ENCODE measurements at regions not wholly inside any gene's neighbourhood (a gene's known extent, or its start where the extent isn't known, plus 50 kb on each side); places are given as distances from the start of the nearest gene placed in this dataset.

DNA sequence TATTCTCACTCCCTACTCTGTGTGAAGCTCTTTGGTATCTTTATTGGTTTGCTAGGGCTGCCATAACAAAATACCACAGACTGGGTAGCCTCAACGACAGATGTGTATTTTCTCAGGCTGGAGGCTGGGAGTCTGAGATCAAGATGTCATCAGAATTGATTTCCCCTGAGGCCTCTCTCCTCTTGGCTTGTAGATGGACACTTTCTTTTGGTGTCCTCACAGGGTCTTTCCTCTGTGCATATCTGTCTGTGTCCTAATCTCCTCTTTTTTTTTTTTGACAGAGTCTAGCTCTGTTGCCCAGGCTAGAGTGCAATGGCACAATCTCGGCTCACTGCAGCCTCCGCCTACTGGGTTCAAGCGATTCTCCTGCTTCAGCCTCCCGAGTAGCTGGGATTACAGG lies 71.4 kb upstream of the KCNJ6 start:
- Histone ChIP-seq H3K9me3 (ENCODE audit: control insufficient read depth, insufficient read depth, low read length) (no peaks in the 10 kb centered on the region), H3K36me3 (ENCODE audit: control insufficient read depth, insufficient read depth, low read length) (no peaks in the 10 kb centered on the region), H3K9ac (ENCODE audit: low read depth, low read length) (no peak overlapping the region), H3K27ac (ENCODE audit: low read depth, low read length) (no peak overlapping the region), H3K4me3 (ENCODE audit: low read depth, low read length) (no peak overlapping the region), H3K4me1 (ENCODE audit: control insufficient read depth, insufficient read depth, low read length) (no peaks in the 10 kb centered on the region), H3K27me3 (ENCODE audit: control insufficient read depth, insufficient read depth, low read length) (no peaks in the 10 kb centered on the region)

DNA sequence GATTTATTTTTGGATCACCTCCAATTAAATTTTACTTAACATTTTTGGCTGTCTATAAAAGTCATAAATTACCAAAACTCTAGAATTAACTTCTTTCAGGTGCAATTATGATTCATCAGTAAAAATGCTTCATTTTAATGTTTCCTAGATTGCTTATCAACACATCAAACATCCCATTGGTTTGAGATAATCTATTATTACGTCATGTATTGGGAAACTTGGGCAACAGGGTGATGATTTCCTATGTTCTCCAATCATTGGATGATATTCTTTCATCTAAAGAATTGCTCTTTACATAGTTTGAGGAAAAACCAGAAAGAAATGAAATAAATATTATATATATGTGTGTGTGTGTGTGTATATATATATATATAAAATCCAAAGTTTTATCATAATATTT lies 76.8 kb upstream of the KCNJ6 start:
- Histone ChIP-seq H3K4me1 (ENCODE audit: control insufficient read depth, insufficient read depth, low read length) (no peaks in the 10 kb centered on the region), H3K27me3 (ENCODE audit: control insufficient read depth, insufficient read depth, low read length) (no peaks in the 10 kb centered on the region), H3K36me3 (ENCODE audit: control insufficient read depth, insufficient read depth, low read length) (no peaks in the 10 kb centered on the region), H3K9me3 (ENCODE audit: control insufficient read depth, insufficient read depth, low read length) (no peaks in the 10 kb centered on the region), H3K27ac (ENCODE audit: low read depth, low read length) (no peak overlapping the region), H3K4me3 (ENCODE audit: low read depth, low read length) (no peak overlapping the region), H3K9ac (ENCODE audit: low read depth, low read length) (no peak overlapping the region)

DNA sequence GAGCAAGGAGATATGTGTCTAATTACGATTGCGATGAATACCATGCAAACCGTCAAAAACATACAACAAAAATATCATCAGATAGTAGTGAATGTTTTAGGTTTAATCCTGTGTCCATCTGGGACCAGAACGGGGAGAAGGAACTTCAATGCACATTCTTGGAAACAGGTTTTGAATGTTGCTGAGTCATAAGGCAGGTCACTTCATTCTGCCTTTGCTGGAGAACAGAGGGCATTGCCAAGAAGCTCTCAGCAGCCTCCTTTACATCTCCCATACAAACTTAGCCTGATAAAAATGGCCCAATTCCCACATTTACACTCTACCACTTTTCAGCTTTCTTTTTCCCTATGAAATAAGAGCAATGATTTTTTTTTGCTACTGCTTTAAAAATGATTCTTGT lies 78.0 kb upstream of the KCNJ6 start:
- no peaks in the 10 kb centered on the region for H3K36me3 ChIP-seq (ENCODE audit: control insufficient read depth, insufficient read depth, low read length)
- H3K27ac ChIP-seq (ENCODE audit: low read depth, low read length): no peak overlapping the region
- H3K4me3 ChIP-seq (ENCODE audit: low read depth, low read length): no peak overlapping the region
- no peak overlapping the region for H3K9ac ChIP-seq (ENCODE audit: low read depth, low read length)
- no peaks in the 10 kb centered on the region for H3K27me3 ChIP-seq (ENCODE audit: control insufficient read depth, insufficient read depth, low read length)
- H3K4me1 ChIP-seq (ENCODE audit: control insufficient read depth, insufficient read depth, low read length): no peaks in the 10 kb centered on the region
- H3K9me3 ChIP-seq (ENCODE audit: control insufficient read depth, insufficient read depth, low read length): no peaks in the 10 kb centered on the region

DNA sequence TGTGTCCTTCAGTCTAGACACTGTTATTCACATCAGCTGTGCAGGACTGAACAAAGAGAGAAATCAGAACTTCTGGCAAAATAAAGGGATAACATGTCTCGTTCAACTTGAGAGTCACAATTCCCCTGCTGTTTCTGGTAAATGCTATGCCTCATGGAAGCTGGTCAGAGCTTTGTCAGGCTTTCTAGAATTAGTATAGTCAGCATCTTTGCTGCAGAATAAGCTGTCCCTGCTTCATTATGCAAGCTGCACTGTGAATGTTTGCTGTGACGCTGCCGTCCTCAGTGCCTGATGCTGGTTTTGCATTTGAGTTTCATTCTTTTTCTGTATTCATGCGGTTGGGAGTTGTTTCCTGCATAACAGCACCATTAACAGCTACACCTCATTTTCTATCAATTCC lies 96.4 kb upstream of the KCNJ6 start:
- Histone ChIP-seq H3K9ac (ENCODE audit: low read depth, low read length) (no peak overlapping the region), H3K36me3 (ENCODE audit: control insufficient read depth, insufficient read depth, low read length) (no peaks in the 10 kb centered on the region), H3K9me3 (ENCODE audit: control insufficient read depth, insufficient read depth, low read length) (no peaks in the 10 kb centered on the region), H3K4me1 (ENCODE audit: control insufficient read depth, insufficient read depth, low read length) (no peaks in the 10 kb centered on the region), H3K27ac (ENCODE audit: low read depth, low read length) (no peak overlapping the region), H3K27me3 (ENCODE audit: control insufficient read depth, insufficient read depth, low read length) (no peaks in the 10 kb centered on the region), H3K4me3 (ENCODE audit: low read depth, low read length) (no peak overlapping the region)

DNA sequence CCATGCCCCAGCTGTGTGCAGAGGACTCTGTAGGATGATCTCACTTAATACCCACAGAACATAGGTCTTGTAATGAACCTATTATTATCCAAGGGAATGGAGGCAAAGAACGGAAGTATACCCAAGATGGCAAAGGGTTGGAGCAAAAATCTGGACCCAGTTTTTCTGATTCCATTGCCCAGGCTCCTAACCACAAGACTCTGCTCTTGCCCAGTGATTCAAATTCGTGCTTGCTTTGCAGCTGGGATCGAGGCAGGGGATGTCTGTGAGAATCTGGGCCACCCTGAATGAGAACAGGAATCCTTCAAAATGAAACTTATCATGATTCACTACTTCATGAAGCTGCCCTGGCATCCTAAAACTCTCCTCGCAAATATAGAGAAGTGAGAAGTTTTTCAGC lies 97.5 kb upstream of the KCNJ6 start:
- H3K4me1 ChIP-seq (ENCODE audit: control insufficient read depth, insufficient read depth, low read length): no peaks in the 10 kb centered on the region
- H3K36me3 ChIP-seq (ENCODE audit: control insufficient read depth, insufficient read depth, low read length): no peaks in the 10 kb centered on the region
- no peaks in the 10 kb centered on the region for H3K9me3 ChIP-seq (ENCODE audit: control insufficient read depth, insufficient read depth, low read length)

DNA sequence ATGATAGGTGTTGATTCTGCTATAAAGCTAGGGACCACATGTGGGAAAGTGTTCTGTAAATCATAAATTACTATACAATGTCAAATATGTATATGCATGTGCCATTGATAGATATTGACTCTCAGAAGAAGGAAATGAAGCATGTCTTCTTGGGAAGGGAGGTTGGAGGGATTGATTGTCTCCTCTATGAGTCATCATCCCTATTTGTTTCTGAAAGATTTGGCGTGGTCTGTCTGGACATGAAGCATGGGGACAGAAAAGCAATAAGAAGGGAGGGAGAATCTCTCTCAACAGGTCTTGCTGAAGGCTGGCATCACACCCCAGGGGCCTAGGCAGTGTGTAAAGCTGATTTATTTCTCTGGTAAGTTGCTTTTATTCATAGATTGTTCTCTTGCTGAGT lies 98.0 kb upstream of the KCNJ6 start:
- no peak overlapping the region for H3K27ac ChIP-seq (ENCODE audit: low read depth, low read length)
- no peaks in the 10 kb centered on the region for H3K27me3 ChIP-seq (ENCODE audit: control insufficient read depth, insufficient read depth, low read length)
- H3K4me1 ChIP-seq (ENCODE audit: control insufficient read depth, insufficient read depth, low read length): no peaks in the 10 kb centered on the region

More for the DNA sequence above, 97.5 kb upstream of the KCNJ6 start:
- Histone ChIP-seq H3K4me3 (ENCODE audit: low read depth, low read length) (no peak overlapping the region), H3K9ac (ENCODE audit: low read depth, low read length) (no peak overlapping the region), H3K27me3 (ENCODE audit: control insufficient read depth, insufficient read depth, low read length) (no peaks in the 10 kb centered on the region), H3K27ac (ENCODE audit: low read depth, low read length) (no peak overlapping the region)

DNA sequence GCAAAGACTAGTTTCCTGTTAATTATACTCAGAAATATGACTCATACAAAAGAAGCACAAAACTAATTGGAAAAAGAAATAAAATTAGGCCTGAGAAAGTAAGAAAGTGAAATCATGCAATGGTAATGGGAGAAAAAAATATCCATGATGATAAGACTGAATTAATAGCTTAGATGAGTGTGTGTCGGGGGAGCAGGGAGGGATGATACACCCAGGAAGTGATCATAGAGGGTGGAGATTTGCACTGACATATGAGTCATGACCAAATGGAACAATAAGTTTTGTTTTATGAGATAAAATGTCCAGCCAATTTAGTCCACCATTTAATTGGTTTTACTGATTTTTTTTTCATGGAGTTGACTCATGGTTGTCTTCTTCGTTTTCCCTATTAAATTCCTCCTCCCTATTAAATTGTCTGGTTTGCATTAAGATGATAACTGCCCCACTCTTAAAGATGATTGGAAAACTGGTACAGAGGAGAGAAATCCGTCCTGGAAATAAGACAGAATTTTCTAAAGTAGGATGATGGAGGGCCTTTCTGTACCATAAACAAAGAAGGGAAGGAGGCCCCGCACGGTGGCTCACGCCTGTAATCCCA lies 111.7 kb upstream of the KCNJ6 start:
- Histone ChIP-seq H3K36me3 (ENCODE audit: control insufficient read depth, insufficient read depth, low read length) (no peaks in the 10 kb centered on the region), H3K9ac (ENCODE audit: low read depth, low read length) (no peak overlapping the region), H3K27ac (ENCODE audit: low read depth, low read length) (no peak overlapping the region), H3K9me3 (ENCODE audit: control insufficient read depth, insufficient read depth, low read length) (peaks cover 2% of the 10 kb centered on the region; the same call in 1 of the 2 replicates), H3K27me3 (ENCODE audit: control insufficient read depth, insufficient read depth, low read length) (no peaks in the 10 kb centered on the region), H3K4me3 (ENCODE audit: low read depth, low read length) (no peak overlapping the region), H3K4me1 (ENCODE audit: control insufficient read depth, insufficient read depth, low read length) (no peaks in the 10 kb centered on the region)

More for the DNA sequence above, 98.0 kb upstream of the KCNJ6 start:
- no peak overlapping the region for H3K9ac ChIP-seq (ENCODE audit: low read depth, low read length)
- no peaks in the 10 kb centered on the region for H3K36me3 ChIP-seq (ENCODE audit: control insufficient read depth, insufficient read depth, low read length)
- no peaks in the 10 kb centered on the region for H3K9me3 ChIP-seq (ENCODE audit: control insufficient read depth, insufficient read depth, low read length)
- H3K4me3 ChIP-seq (ENCODE audit: low read depth, low read length): no peak overlapping the region

DNA sequence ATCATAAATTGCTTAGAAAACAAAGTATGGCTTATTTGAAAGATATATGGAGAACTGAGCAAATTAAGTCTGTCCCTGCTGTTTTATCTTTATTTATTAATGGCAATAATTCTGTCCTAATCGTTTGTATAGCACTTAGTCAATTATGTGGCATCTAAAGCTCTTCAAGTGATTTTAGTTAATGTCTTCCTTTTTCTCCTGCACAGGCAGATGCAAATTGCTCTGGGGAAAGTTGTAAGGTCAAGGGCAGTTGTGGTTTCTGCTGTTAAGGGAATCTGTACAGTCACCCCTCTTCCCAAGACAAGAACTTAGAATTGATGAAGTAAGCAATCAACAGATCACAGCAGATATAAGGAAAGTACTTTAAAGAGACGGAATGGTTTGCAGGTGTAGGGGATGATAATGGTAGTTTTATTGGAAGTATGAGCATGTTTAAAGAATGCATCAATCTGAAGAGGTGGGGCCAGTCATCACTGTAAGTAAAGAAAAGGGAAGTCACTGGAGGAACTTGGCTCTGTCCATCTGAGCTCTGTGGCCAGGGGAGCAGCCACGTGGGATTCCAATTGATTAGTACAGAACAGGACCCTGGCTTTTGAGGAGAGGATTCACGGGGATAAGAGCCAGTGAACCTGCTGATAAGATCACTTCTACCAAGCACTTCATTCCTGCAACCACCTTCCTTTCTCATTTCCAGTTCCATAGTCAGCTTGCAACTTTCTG lies 116.0 kb upstream of the KCNJ6 start:
- no peaks in the 10 kb centered on the region for H3K27me3 ChIP-seq (ENCODE audit: control insufficient read depth, insufficient read depth, low read length)
- H3K9ac ChIP-seq (ENCODE audit: low read depth, low read length): no peak overlapping the region
- H3K36me3 ChIP-seq (ENCODE audit: control insufficient read depth, insufficient read depth, low read length): no peaks in the 10 kb centered on the region
- H3K4me3 ChIP-seq (ENCODE audit: low read depth, low read length): no peak overlapping the region
- no peaks in the 10 kb centered on the region for H3K4me1 ChIP-seq (ENCODE audit: control insufficient read depth, insufficient read depth, low read length)
- no peaks in the 10 kb centered on the region for H3K9me3 ChIP-seq (ENCODE audit: control insufficient read depth, insufficient read depth, low read length)
- no peak overlapping the region for H3K27ac ChIP-seq (ENCODE audit: low read depth, low read length)

DNA sequence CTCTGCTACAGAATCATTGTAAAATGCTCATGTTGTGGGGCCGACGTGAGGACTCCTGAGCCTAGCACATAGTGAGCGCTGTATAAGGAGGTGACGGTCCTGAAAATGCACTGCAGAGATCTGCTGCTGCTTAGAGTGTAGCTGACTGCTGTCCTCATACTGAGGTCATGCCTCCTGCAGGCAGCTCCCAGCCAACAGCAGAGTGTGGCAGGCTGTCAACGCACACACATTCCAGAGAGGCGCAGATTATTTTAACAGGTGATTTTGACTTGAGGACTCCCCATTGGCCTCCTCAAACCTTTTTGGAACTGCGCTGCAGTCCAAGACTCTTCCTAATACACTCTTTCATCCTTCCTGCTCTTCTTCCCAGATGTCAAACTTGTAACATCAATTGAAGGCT lies 119.8 kb upstream of the KCNJ6 start:
- Histone ChIP-seq H3K27me3 (ENCODE audit: control insufficient read depth, insufficient read depth, low read length) (no peaks in the 10 kb centered on the region), H3K36me3 (ENCODE audit: control insufficient read depth, insufficient read depth, low read length) (no peaks in the 10 kb centered on the region), H3K4me1 (ENCODE audit: control insufficient read depth, insufficient read depth, low read length) (peaks cover 1% of the 10 kb centered on the region), H3K4me3 (ENCODE audit: low read depth, low read length) (no peak overlapping the region), H3K9me3 (ENCODE audit: control insufficient read depth, insufficient read depth, low read length) (no peaks in the 10 kb centered on the region), H3K9ac (ENCODE audit: low read depth, low read length) (no peak overlapping the region), H3K27ac (ENCODE audit: low read depth, low read length) (no peak overlapping the region)

DNA sequence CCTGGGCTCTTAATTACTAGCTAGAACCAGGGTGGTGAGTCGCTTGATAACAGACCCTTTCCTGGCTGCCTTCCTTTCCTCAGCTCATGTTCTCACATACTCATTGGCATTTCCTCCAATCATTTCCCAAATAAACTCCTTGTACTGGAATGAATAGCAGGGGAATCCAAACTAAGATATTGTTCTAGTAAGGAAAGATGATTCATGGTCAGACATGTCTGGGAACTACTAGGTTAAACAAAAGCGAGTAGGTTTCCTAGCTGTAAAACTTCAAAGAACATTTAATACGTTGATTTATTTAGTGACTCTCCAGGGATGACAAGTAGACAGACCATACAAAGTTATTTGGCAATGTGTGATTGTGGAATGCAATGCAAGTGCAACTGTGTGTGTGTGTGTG lies 121.2 kb upstream of the KCNJ6 start:
- H3K36me3 ChIP-seq (ENCODE audit: control insufficient read depth, insufficient read depth, low read length): no peaks in the 10 kb centered on the region
- no peaks in the 10 kb centered on the region for H3K27me3 ChIP-seq (ENCODE audit: control insufficient read depth, insufficient read depth, low read length)
- H3K4me3 ChIP-seq (ENCODE audit: low read depth, low read length): no peak overlapping the region
- H3K9ac ChIP-seq (ENCODE audit: low read depth, low read length): no peak overlapping the region
- no peak overlapping the region for H3K27ac ChIP-seq (ENCODE audit: low read depth, low read length)
- H3K9me3 ChIP-seq (ENCODE audit: control insufficient read depth, insufficient read depth, low read length): no peaks in the 10 kb centered on the region
- H3K4me1 ChIP-seq (ENCODE audit: control insufficient read depth, insufficient read depth, low read length): peaks cover 11% of the 10 kb centered on the region

DNA sequence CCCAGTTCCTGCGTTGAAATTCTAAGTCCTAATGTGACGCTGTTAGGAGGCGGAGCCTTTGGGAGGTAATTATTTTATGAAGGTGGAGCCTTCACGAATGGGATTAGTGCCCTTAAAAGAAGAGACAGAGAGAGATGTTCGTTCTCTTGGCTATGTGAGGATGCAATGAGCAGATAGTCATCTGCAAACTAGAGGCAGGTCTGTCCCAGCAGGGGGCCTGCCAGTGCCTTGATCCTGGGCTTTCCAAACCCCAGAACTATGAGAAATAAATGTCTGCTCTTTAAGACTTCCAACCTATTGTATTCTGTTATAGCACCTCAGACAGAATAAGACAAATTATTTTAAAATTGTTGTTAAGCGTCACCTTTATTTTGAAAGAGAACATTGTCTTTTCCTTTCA lies 123.1 kb upstream of the KCNJ6 start:
- H3K9ac ChIP-seq (ENCODE audit: low read depth, low read length): no peak overlapping the region
- H3K27me3 ChIP-seq (ENCODE audit: control insufficient read depth, insufficient read depth, low read length): no peaks in the 10 kb centered on the region
- no peaks in the 10 kb centered on the region for H3K9me3 ChIP-seq (ENCODE audit: control insufficient read depth, insufficient read depth, low read length)
- H3K27ac ChIP-seq (ENCODE audit: low read depth, low read length): no peak overlapping the region
- no peaks in the 10 kb centered on the region for H3K36me3 ChIP-seq (ENCODE audit: control insufficient read depth, insufficient read depth, low read length)
- H3K4me3 ChIP-seq (ENCODE audit: low read depth, low read length): no peak overlapping the region
- peaks cover 11% of the 10 kb centered on the region for H3K4me1 ChIP-seq (ENCODE audit: control insufficient read depth, insufficient read depth, low read length)

All from HUES48 (cell line).